GM21390 (cell line): ENCODE measurements at regions not wholly inside any gene's neighbourhood (a gene's known extent, or its start where the extent isn't known, plus 50 kb on each side); places are given as distances from the start of the nearest gene placed in this dataset.
"Not testable (repeated sequence)": the region's sequence is repeated elsewhere in the genome, so short reads cannot be mapped to it uniquely, and the experiment has no call there.

Experiments
- ATAC-seq: cut with Tn5 transposase; IDR thresholded peaks from one replicate; pipeline ENCODE4 v1.9.1; 2021; ENCODE audit not compliant: unreplicated experiment

GRCh38 chr3:105976196-105976595 is 107.4 kb upstream of the CBLB start:
- no peak for ATAC-seq

GRCh38 chr3:105979961-105980360 is 111.1 kb upstream of the CBLB start:
- ATAC-seq, result no peak

- ATAC-seq, result no peak
Measured at GRCh38 chr3:105982207-105982606, 113.4 kb upstream of the CBLB start.

GRCh38 chr3:105984837-105985236 is 116.0 kb upstream of the CBLB start:
- no peak for ATAC-seq

GRCh38 chr3:105986343-105986742 is 117.5 kb upstream of the CBLB start:
- not testable (repeated sequence) for ATAC-seq

- ATAC-seq, result no peak
Measured at GRCh38 chr3:105987809-105988208, 119.0 kb upstream of the CBLB start.

DNA sequence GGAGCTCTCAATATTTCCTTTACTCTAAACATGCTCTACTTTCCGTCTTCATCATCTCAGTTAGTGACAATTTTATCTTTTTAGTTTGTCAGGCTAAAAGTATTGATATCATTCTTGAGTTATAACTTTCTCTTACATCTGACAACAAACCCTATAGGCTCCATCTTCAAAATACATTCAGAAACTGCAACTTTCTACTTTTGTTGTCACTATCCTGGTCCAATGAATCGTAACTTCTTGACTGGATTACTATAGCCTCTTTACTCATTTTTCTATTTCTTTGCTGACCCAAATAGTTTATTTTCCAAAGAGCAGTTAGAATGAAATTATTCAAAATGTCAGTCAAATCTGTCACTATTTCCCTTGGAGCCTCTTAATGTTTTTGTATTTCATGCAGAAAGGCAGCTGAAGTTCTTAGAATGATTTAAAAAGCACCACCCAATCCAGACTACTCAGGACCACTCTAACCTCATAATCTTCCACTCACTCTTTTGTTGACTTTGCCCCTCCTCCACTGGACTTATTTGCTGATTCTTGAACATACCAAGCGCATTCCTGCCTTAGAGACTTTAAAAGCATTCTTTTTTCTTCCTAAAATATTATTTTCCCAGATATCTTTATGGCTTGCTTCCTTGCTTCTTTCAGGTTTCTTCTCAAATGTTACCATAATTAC is 119.9 kb upstream of the CBLB start:
- ATAC-seq, result no peak

- ATAC-seq, result no peak
Measured at GRCh38 chr3:105996781-105997180, 128.0 kb upstream of the CBLB start.

GRCh38 chr3:105997466-105997799 is 128.6 kb upstream of the CBLB start:
- no peak for ATAC-seq

DNA sequence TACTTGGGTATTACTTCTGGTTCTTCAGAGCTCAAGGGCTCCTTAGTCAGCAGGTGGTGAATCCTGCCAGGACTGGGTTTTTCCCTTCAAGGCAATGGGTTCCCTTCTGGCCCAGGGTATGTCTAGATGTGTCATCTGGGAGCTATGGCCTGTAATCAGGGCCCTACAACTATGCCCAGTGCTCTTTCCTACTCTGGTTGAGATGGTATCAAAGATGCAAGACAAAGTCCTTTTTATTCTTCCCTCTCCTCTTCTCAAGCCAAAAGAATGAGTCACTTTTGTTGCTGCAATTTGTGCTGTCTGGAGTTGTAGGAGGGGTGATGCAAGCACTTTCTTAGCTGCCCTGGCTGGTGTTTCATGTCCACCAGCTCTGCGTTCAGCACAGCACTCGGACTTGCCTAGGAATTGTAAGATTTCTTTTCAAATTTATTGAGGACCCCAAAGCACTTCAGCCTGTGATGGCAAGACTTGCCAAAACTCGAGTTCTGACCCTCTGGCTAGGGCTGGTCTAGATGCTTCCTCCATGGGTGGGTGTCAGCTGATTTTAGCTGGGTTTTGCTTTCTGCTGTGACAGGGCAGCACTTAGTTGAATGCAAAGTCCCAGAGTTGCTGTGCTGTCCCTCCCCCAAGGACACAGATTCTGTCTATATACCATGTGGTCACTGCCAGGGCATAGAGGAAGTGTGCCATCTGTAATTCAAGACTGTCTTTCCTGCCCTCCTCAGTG is 129.2 kb upstream of the CBLB start:
- ATAC-seq, result no peak

GRCh38 chr3:105999856-106000255 is 131.0 kb upstream of the CBLB start:
- ATAC-seq, result no peak

DNA sequence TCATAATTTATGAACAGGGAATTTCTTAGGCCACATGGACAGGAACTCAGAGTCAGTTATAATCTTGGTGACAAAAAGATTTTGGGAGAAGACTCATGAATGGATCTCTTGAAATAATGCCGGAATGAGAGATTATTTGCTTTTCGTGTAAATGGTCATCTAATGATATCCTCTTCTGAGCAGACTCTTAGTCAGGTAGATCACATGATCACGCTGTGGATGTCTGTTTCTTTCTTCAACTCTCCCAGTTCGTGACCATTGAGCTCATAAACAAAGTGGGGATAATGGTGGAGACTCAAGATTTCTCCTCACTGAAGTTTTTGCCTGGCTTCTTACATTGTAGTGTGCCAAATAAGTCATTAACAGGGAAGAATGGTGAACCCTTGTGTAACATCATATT is 133.1 kb upstream of the CBLB start:
- ATAC-seq, result no peak

DNA sequence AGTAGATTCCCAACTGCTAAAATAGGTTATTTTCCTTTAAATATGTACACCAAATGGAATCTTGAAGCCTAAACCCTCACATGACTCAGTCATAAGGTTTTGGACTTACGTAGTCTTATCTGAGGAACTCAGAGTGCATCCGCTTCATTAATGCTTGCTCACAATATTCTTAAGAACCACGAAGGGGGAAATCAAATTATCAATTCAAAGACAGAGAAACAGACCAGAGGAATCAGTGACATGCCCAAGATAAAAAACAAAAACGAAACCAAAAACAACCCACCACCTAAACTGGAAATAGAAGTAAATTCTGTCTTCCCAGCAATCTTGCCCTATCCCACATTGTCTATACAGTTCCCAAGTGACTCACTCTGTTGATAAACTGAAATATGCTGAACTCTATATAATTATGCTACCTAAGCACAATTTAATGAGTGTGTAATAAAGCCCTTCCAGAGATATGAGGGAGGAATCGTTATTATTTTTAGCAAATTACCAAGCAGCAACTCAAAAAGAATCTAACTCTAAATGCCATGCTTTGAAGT is 135.4 kb upstream of the CBLB start:
- ATAC-seq, result no peak

DNA sequence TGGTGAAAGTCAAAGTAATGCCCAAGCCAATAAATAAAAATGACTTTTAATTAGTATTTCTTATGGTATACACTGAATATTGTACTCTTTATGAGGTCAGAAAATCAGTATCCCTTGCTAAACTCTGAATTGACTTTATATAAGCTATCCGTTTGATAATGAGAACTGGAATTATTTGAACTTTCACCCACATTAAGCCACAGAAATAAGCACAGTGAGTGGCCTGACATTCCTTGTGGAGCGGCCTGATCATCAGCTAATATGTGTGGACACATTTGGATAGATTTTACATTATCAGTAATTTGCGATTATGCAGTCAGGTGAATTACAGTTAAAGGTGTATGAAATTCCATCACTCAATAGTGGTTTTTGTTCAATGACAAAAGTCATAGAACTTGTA is 136.0 kb upstream of the CBLB start:
- no peak for ATAC-seq

DNA sequence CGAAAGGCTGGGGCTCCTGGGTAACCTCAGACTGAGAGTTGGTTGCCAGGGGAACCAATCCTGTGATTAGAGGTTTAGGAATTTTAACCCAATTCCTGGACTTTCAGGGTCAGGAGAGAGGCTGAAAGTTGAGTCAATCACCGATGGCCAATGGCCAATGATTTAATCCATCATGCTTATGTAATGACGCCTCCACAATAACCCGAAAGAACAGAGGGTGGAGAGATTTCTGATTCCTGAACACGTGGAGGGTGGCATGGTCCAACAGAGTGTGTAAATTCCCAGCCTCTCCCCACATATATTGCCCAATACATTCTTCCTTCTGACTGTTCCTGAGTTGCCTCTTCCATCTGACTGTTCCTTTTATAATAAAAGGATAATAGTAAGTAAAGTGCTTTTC is 137.2 kb upstream of the CBLB start:
- no peak for ATAC-seq

DNA sequence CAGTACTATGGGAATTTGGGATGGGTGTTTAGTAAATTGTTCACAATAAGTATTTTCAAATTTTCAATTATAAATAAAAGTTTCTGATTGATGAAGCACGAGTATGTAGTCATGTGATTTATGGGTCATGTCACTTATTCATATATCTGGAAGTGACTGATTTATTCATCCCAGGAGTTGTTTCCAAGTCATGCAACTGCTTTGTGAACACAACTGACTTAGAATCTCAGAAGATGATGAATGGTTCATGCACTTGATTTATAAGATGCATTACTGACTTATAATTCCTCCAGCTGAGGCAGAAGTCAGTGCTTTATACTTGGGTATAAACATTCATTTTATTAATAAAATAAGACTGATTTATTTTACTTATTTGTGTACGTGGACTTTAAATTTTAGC is 137.8 kb upstream of the CBLB start:
- ATAC-seq, result no peak

DNA sequence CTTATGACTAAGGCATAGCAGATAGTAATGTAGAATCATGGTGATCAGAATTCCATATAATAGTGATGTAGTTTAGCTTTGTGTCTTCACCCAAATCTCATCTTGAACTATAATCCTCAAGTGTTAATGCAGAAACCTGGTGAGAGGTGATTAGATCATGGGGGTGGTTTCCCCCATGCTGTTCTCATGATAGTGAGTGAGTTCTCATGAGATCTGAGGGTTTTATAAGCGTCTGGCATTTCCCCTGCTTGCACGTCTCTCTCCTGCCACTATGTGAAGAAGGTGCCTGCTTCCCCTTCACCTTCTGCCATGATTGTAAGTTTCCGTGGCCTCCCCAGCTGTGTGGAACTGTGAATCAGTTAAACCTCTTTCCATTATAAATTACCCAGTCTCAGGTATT is 138.7 kb upstream of the CBLB start:
- ATAC-seq, result no peak

GRCh38 chr3:106008766-106009165 is 140.0 kb upstream of the CBLB start:
- no peak for ATAC-seq

GRCh38 chr3:106010829-106011228 is 142.0 kb upstream of the CBLB start:
- ATAC-seq, result no peak

- no peak for ATAC-seq
Measured at GRCh38 chr3:106013971-106014370, 145.2 kb upstream of the CBLB start.

GRCh38 chr3:106014518-106014917 is 145.7 kb upstream of the CBLB start:
- ATAC-seq, result no peak

DNA sequence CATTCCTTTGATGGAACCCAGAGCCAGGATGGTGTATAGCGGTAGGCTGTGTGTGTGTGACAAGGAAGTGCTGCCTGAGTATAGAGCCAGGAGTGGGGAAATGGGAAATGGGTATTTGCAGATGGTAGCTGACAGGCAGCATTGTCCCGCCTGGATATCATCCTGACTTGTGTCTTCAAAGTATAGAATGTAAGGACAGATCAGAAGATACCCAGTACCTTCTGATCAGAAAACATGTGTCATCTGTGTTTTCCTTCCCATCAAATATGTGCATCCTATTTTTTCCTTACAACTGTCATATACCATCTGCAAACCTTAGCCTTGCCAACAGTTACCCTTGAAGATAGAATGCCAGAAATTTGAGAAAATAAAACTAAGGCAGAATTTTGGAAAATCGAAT is 146.2 kb upstream of the CBLB start:
- ATAC-seq, result no peak

DNA sequence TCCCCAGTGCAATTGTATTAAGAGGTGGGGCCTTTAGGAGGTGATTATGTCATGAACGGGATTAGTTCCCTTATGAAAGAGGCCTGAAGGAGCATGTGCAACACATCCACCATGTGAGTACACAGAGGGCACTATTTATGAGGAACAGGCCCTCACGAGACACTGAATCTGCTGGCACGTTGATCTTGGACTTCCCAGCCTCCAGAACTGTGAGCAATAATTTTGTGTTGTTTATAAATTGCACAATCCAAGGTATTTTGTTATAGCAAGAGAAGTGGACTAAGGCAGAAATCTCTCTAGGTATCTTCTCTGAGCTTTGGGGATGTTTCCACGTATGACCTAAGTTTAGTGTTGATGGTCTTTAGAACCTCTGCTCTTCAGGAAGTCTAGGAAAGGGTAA is 149.3 kb upstream of the CBLB start:
- ATAC-seq, result no peak
